ENCODE measurements at regions not wholly inside any gene's neighbourhood (a gene's known extent, or its start where the extent isn't known, plus 50 kb on each side); places are given as distances from the start of the nearest gene placed in this dataset.

DNA sequence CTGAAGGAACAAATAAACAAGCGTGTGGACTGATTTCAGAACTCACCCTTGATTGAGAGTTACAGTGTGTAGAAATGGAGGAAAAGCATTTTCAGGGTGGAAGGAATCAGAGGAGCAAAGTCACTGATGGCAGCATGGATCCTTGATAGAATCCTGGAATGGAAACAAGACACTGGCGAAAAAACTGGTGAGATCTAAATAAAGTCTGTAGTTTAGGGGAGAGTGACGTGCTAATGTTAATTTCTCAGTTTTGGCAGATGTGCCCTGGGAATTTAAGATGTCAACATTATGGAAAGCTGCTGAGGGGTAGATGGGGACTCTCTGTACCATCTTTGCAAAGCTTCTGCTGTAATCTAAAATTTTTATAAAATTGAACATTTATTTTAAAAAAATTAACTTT lies 378.0 kb downstream of the UQCRFS1 start:
- Histone ChIP-seq H3K79me2 (ENCODE audit: insufficient read depth, low read length) (no peaks in the 10 kb centered on the region), H3K9me3 (ENCODE audit: low read depth, low read length) (no peaks in the 10 kb centered on the region), H3K27ac (ENCODE audit: low read depth, low read length) (no peak overlapping the region), H2AFZ (ENCODE audit: low read length) (no peak overlapping the region), H3K27me3 (ENCODE audit: insufficient read depth, low read length) (no peaks in the 10 kb centered on the region), H3K4me2 (ENCODE audit: insufficient read depth, low read length) (no peak overlapping the region), H3K4me3 (ENCODE audit: insufficient read depth, low read length) (no peak overlapping the region), H3K4me1 (ENCODE audit: insufficient read depth, low read length) (no peaks in the 10 kb centered on the region), H4K20me1 (ENCODE audit: insufficient read depth, low read length) (no peaks in the 10 kb centered on the region), H3K36me3 (ENCODE audit: insufficient read depth, low read length) (no peaks in the 10 kb centered on the region)
- no peak for TF ChIP-seq CTCF (IDR thresholded peaks at IDR 0.05; ENCODE audit: extremely low read depth, low read depth, low read length)
- DNase-seq (ENCODE audit: insufficient read length, low spot score, missing footprints): no peak

DNA sequence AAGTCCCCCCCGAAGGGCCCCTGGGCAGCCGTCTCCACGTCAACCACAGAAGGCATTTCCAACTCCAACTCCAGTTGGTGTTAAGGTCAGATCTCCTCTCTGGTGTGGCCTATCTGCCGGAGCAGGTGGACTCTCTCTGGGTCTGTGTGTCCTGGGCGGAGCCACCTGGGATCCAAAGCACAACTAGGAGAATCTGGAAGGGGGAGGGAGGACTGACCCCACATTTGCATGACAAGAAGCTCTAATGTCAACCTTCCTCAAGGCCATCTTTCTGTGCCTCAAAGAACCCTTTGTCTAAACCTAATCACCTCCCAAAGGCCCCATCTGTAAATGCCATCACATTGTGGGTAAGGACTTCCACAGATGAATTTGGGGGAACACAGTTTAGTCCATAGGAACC lies 381.5 kb downstream of the UQCRFS1 start:
- no peak for DNase-seq (ENCODE audit: insufficient read length, low spot score, missing footprints)
- H3K4me3 ChIP-seq (ENCODE audit: insufficient read depth, low read length): no peak overlapping the region

GRCh38 chr19:28829762-28830161 lies 383.2 kb downstream of the UQCRFS1 start:
- Histone ChIP-seq H4K20me1 (ENCODE audit: insufficient read depth, low read length) (no peaks in the 10 kb centered on the region), H3K27me3 (ENCODE audit: insufficient read depth, low read length) (no peaks in the 10 kb centered on the region), H3K36me3 (ENCODE audit: insufficient read depth, low read length) (no peaks in the 10 kb centered on the region), H3K79me2 (ENCODE audit: insufficient read depth, low read length) (no peaks in the 10 kb centered on the region), H3K4me1 (ENCODE audit: insufficient read depth, low read length) (no peaks in the 10 kb centered on the region), H3K9me3 (ENCODE audit: low read depth, low read length) (no peaks in the 10 kb centered on the region), H2AFZ (ENCODE audit: low read length) (no peak overlapping the region), H3K27ac (ENCODE audit: low read depth, low read length) (no peak overlapping the region), H3K4me3 (ENCODE audit: insufficient read depth, low read length) (no peak overlapping the region), H3K4me2 (ENCODE audit: insufficient read depth, low read length) (no peak overlapping the region)
- TF ChIP-seq CTCF (IDR thresholded peaks at IDR 0.05; ENCODE audit: extremely low read depth, low read depth, low read length): no peak
- no peak for DNase-seq (ENCODE audit: insufficient read length, low spot score, missing footprints)

More for the DNA sequence above, 381.5 kb downstream of the UQCRFS1 start:
- no peak for TF ChIP-seq CTCF (IDR thresholded peaks at IDR 0.05; ENCODE audit: extremely low read depth, low read depth, low read length)
- Histone ChIP-seq H3K27ac (ENCODE audit: low read depth, low read length) (no peak overlapping the region), H3K4me1 (ENCODE audit: insufficient read depth, low read length) (no peaks in the 10 kb centered on the region), H2AFZ (ENCODE audit: low read length) (no peak overlapping the region), H4K20me1 (ENCODE audit: insufficient read depth, low read length) (no peaks in the 10 kb centered on the region), H3K79me2 (ENCODE audit: insufficient read depth, low read length) (no peaks in the 10 kb centered on the region), H3K4me2 (ENCODE audit: insufficient read depth, low read length) (no peak overlapping the region), H3K27me3 (ENCODE audit: insufficient read depth, low read length) (no peaks in the 10 kb centered on the region), H3K9me3 (ENCODE audit: low read depth, low read length) (no peaks in the 10 kb centered on the region), H3K36me3 (ENCODE audit: insufficient read depth, low read length) (no peaks in the 10 kb centered on the region)

GRCh38 chr19:28829359-28829758 lies 383.6 kb downstream of the UQCRFS1 start:
- H4K20me1 ChIP-seq (ENCODE audit: insufficient read depth, low read length): no peaks in the 10 kb centered on the region
- no peaks in the 10 kb centered on the region for H3K27me3 ChIP-seq (ENCODE audit: insufficient read depth, low read length)
- no peaks in the 10 kb centered on the region for H3K9me3 ChIP-seq (ENCODE audit: low read depth, low read length)
- H3K79me2 ChIP-seq (ENCODE audit: insufficient read depth, low read length): no peaks in the 10 kb centered on the region
- no peak overlapping the region for H3K4me2 ChIP-seq (ENCODE audit: insufficient read depth, low read length)
- H3K4me3 ChIP-seq (ENCODE audit: insufficient read depth, low read length): no peak overlapping the region
- no peaks in the 10 kb centered on the region for H3K36me3 ChIP-seq (ENCODE audit: insufficient read depth, low read length)
- no peak overlapping the region for H2AFZ ChIP-seq (ENCODE audit: low read length)
- no peaks in the 10 kb centered on the region for H3K4me1 ChIP-seq (ENCODE audit: insufficient read depth, low read length)
- DNase-seq (ENCODE audit: insufficient read length, low spot score, missing footprints): no peak
- no peak overlapping the region for H3K27ac ChIP-seq (ENCODE audit: low read depth, low read length)
- TF ChIP-seq CTCF (IDR thresholded peaks at IDR 0.05; ENCODE audit: extremely low read depth, low read depth, low read length): no peak

All from osteoblast (primary cell).